GM18499 (cell line): ENCODE measurements at regions not wholly inside any gene's neighbourhood (a gene's known extent, or its start where the extent isn't known, plus 50 kb on each side); places are given as distances from the start of the nearest gene placed in this dataset.

ENCODE experiments used
- ATAC-seq: cut with Tn5 transposase; IDR thresholded peaks from one replicate; pipeline ENCODE4 v1.9.1; 2021; ENCODE audit warnings: moderate number of reproducible peaks; ENCODE audit not compliant: insufficient read depth, unreplicated experiment

- no peak for ATAC-seq
Measured at GRCh38 chr22:48336339-48337060, 1491.2 kb downstream of the BRD1 start.

DNA sequence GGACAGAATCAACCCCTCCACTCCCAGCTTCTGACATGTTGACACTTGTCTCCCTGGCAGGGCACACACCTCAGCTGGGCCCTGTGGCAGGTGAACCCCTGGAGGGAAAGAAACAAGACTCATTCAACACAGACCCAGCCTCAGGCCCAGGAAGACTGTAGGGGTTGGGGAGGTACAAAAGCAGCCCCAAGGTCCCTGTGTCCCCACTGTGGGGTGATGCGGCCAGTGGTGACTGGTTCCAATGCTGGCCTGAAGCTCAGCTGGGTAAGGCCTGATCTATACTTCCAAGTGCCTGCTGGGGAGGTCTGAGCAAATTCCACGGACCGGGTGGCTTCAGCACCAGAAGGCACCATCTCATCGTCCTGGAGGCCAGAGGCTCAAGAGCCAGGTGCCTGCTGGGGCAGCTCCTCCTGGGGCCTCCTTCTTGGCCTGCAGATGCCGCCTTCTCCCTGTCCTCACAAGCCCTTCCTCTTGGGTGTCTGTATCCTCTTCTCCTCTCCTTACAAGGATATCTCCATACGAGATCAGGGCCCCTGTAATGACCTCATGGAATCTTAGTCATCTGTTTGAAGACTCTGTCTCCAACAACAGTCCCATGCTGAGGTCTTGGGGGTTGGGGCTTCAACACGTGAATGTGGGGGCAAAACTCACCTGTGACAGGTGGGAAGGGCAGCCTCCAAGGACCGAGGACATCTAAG is 1492.1 kb downstream of the BRD1 start:
- ATAC-seq, result no peak

DNA sequence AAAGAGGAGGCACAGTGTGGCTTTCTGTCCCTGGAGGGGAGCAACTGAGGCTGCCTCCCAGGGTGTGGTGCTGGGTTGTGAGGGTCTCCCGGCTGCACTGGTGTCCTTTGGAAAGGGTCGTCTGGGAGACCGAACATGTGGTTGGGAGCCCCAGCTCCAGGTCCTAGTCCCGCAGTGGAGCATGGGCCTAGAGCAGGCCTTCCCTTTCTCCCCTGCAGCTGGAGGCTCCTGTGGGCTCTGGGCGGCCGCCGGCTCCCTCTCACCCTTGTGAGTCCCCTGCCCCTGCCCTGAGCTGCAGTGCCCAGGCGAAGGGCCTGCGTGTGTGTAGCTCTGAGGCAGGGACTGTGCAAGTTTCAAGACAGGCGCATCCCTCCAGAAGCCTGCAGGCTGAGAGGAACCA is 1492.7 kb downstream of the BRD1 start:
- ATAC-seq, result no peak

DNA sequence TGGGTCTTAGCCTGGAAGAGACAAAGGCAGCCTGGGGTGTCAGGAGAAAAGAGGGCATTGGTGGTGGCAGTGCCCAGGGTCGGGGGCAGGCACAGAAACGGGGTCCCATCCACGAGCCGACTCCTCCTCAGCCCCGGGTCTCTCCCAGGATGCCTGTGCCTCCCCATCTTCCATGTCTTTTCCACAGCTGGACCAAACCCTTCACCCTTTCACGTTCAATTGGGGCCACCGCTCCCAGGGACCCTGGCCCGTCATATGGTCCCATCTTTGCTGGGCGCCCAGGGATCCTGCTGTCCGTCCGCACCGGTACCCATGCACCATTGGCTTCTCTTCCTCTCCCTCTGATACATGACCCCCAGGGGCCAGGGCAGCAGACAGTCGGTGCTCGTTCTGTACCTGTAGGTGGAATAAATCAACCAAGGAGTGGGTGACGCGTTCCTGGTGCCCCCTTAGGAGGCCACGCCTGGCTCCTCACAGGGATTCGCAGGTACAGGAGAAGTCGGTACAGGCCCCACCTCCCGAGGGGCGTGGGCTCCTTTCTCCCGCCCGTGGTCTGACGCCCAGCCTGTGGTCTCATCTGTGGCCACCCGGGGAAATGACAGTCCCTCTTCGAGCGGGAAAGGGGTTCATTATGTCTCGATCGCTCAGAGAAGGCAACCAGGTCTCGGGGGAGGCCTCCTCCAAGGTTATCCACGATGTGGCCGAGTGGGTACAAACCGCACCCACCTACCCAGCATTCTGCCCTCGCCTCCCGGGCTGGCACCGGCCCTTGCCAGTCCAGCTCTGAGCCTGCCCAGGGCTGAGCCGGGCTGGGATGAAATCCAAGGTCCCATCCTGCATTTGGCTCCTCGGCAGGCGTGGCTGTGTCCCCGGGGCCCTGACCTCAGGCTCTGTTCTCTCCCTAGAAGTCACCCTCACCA is 1493.6 kb downstream of the BRD1 start:
- no peak for ATAC-seq

- ATAC-seq, result no peak
Measured at GRCh38 chr22:48333323-48333763, 1494.3 kb downstream of the BRD1 start.

DNA sequence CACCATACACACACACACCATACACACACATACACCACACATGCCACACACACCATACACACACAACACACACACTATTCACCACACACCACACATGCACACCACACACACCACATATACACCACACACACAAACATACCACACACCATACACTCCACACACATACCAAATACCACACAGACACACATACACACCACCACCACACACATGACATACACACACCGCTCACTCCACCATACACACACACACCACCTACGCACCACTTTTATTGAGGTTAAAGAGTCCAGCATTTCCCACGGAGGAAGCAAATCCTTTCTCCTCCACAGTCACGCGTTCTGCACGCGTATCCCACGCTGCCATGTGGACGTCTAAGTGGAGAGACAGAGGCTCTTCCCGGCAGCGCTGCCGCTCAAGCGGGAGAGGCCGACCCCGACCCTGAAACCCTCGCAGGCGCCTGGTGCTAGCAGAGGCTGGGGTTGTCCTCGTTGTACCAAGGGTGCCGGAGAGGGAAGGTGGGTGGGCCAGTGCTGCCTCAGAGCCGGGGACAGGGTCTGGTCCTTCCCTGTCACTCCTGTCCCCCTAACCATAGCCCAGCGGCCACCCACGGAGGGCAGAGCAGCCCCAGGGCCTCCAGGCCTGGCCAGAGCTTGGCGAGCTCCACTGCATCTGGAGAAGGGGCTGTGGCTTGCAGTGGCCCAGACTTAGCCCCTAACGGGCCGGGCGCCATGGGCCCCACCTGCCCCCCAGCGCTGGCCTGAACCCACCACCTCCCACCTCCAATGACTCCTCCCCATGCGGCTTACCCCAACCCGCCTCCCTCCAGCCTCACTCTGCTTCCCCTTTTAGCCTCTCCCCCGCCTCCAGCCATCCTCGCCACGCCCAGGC is 1495.0 kb downstream of the BRD1 start:
- ATAC-seq, result no peak

- ATAC-seq, result no peak
Measured at GRCh38 chr22:48331691-48332220, 1495.9 kb downstream of the BRD1 start.

- ATAC-seq, result no peak
Measured at GRCh38 chr22:48331266-48331665, 1496.4 kb downstream of the BRD1 start.

DNA sequence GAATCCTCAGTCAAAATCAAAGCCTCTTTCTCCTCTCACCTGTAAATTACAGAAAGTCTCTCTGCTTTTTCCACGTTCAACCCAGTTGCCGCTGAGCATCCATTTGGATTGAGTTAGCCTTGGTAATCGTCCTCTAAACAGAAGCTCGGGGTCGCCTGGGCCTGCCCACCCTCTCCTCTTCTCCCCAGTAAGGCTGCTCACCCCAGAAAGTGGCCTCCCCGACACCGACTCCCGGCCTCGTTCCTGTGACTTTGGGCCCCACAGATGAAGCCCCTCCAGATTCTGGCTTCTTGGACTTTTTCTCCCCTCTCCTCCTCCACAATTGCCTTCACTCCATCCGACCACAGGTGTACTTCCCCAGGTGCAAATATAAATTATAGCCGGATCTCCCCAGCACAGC is 1500.0 kb downstream of the BRD1 start:
- ATAC-seq, result no peak

DNA sequence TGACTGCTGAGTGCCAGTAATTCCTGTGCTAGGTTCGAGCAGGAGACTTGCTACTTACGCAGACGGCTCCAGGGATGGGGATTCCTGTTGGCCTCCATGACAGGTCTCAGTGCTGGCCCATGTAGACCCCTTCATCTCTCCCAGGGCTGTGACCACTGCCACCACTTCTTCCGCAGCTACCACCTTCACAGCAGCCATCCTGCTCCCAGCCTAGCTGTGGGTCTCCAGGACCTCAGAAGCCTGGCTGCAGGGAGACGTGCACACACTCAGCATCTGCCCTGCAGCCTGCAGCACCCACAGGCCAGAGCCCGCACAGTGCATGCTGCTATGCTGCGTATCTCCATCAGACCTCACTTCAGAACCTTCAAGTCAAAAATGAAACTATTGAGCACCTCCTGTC is 1503.9 kb downstream of the BRD1 start:
- ATAC-seq, result no peak

- no peak for ATAC-seq
Measured at GRCh38 chr22:48322907-48323306, 1504.8 kb downstream of the BRD1 start.

DNA sequence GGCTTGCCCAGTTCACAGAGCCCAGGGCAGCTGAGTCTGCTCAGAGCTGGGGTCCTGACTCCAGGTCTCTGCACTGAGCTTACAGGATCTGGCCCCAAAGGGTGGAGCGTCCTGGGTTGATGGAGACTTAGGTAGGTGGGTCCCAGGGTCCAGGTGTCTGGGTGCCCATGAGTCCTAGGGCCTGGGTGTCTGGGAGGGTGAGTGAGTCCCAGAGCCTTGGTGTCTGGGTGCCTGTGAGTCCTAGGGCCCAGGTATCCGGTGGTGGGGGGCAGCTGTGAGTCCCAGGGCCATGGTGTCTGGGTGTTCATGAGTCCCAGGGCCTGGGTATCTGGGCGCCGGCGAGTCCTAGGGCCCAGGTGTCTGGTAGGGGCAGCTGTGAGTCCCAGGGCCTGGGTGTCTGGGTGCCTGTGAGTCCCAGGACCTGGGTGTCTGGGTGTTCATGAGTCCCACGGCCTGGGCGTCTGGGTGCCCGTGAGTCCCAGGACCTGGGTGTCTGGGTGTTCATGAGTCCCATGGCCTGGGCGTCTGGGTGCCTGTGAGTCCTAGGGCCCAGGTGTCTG is 1505.6 kb downstream of the BRD1 start:
- ATAC-seq, result no peak

DNA sequence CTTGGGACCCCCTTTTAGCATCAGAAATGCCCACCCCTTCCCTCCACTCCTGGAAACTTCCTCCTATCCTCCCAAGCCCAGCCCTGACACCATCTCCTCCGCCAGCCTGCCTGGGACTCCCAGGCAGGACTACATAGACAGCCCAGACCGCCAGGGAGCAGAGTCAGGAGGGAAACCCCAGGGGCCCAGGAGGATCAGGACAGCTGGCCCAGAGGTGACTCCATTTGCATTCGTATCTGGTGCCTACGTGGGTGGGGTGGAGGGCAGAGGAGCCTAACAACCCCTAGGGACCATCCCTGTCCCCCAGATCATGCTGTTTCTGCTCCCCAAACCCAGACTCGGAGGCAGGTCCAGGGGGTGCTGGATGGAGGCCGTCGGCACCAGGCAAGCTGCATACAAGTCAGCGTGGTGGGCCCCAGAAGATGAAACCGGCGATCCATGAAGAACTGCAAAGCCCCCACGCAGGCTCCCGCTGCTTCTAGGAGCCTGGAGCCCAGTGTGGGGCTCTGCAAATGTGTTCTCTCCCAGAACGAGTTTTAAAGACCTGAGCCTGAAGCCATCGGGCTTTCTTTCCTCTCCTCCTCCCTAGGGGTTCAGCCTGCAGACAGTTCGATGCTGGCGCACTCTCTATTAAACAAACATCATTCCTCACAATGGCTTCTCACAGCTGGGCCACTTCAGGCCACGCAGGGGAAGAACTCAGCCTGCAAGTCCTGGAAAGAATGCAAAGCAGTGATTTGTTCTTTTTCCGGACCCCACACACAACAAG is 1506.8 kb downstream of the BRD1 start:
- no peak for ATAC-seq

- no peak for ATAC-seq
Measured at GRCh38 chr22:48320048-48320682, 1507.5 kb downstream of the BRD1 start.

GRCh38 chr22:48319321-48320047 is 1508.2 kb downstream of the BRD1 start:
- no peak for ATAC-seq

DNA sequence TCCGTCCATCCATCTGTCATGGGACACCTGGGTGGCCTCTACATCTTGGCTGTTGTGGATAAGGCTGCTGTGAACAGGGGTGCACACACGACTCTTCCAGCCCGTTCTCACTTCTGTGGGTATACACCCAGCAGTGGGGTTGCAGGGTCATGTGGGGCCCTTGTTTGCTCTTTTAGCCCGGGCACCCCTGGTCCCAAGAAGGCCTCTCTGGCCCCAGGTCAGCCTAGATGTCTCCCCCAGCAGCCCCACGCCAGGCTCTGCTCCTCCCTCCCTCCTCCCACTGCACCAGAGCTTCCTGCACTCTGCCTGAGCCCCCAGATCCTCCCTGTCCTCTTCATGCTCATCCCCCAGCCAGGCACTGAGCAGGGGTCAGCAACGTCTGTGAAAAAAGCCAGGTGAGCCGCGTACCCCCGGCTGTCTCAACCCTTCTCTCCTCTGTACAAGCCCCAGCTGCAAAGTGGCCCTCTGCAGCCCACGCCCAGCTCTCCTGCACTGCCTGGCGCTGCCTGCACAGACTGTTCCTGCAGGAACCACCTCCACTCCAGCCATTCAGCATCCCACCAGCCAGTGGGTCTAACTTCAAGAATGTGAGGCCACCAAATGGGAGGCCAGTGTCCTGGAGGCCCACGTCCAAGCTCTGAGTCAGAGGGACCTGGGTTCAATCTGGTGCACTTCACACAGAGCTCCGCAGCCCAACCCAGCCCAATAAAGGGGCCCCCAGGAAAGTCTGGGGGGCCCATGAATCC is 1508.9 kb downstream of the BRD1 start:
- ATAC-seq, result no peak

DNA sequence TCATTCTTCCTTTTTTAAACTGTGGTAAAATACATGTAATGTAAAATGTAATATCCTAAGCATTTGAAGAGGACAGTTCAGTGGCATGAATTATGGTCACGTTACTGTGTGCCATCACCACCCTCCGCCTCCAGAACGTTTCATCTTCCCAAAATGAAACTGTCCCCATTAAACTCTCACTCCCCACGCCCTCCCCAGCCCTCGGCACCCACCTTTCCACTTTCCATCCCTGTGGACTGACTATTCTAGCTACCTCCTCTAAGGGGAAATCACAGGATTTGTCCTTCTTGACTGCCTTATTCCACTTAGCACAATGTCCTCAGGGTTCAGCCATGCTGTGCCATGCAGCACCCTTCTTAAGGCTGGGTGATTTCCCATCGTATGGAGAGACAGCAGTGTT is 1509.5 kb downstream of the BRD1 start:
- no peak for ATAC-seq
